ENCODE measurements at regions not wholly inside any gene's neighbourhood (a gene's known extent, or its start where the extent isn't known, plus 50 kb on each side); places are given as distances from the start of the nearest gene placed in this dataset.

GRCh38 chr10:80718024-80718423, 180.3 kb downstream of the SH2D4B start:
- Histone ChIP-seq H2BK15ac (ENCODE audit: low read length) (no peak overlapping the region), H3K36me3 (ENCODE audit: control insufficient read depth in 2 of 4, insufficient read depth in 4 of 4, low read length in 3 of 4) (no peaks in the 10 kb centered on the region), H2BK5ac (ENCODE audit: low read depth, low read length) (no peak overlapping the region), H3K18ac (ENCODE audit: extremely low read depth, low read length) (no peak overlapping the region), H4K91ac (replicated peaks; ENCODE audit: insufficient read length, low read length) (no peak overlapping the region), H2AFZ (ENCODE audit: low read length) (no peak overlapping the region), H2BK20ac (ENCODE audit: low read length) (no peak overlapping the region), H3K27me3 (replicated peaks in 1 of 4; ENCODE audit: control insufficient read depth in 3 of 4, extremely low read depth in 1 of 4, insufficient read depth in 3 of 4, low read length in 3 of 4) (no peaks in the 10 kb centered on the region), H3K23ac (ENCODE audit: insufficient read length) (no peak overlapping the region), H3K4me2 (ENCODE audit: insufficient read depth in 1 of 2, low read depth in 2 of 2, low read length in 2 of 2) (no peak overlapping the region), H3K9ac (replicated peaks in 1 of 4; ENCODE audit: extremely low read depth in 1 of 4, low read depth in 3 of 4, low read length in 3 of 4) (no peak overlapping the region), H2BK120ac (replicated peaks; ENCODE audit: low read depth, low read length) (no peak overlapping the region), H3K23me2 (ENCODE audit: low read depth, low read length) (no peaks in the 10 kb centered on the region), H2BK12ac (ENCODE audit: low read depth, low read length) (no peak overlapping the region), H3K79me2 (ENCODE audit: control insufficient read depth in 1 of 2, insufficient read depth in 2 of 2, low read length in 2 of 2) (no peaks in the 10 kb centered on the region), H2AK5ac (ENCODE audit: low read depth, low read length) (no peak overlapping the region), H3K27ac (ENCODE audit: low read depth, low read length) (no peak overlapping the region), H3K4me3 (ENCODE audit: extremely low read depth in 1 of 4, insufficient read depth in 2 of 4, low read depth in 3 of 4, low read length in 4 of 4) (no peak overlapping the region), H3K4ac (replicated peaks; ENCODE audit: insufficient read length, low read depth, low read length) (no peak overlapping the region), H4K5ac (ENCODE audit: insufficient read length, low read depth, low read length) (no peak overlapping the region), H3K14ac (ENCODE audit: insufficient read length) (no peak overlapping the region), H4K20me1 (replicated peaks in 1 of 2; ENCODE audit: control insufficient read depth in 1 of 2, insufficient read depth in 2 of 2, low read length in 2 of 2) (no peaks in the 10 kb centered on the region), H3K56ac (replicated peaks; ENCODE audit: insufficient read length, low read depth, low read length) (no peak overlapping the region), H3K4me1 (replicated peaks in 1 of 4; ENCODE audit: control insufficient read depth in 3 of 4, insufficient read depth in 4 of 4, low read length in 3 of 4) (no peaks in the 10 kb centered on the region), H4K8ac (ENCODE audit: extremely low read depth, insufficient read depth, low read length) (no peak overlapping the region), H3K9me3 (ENCODE audit: insufficient read depth in 2 of 2, low read depth in 1 of 2, low read length in 1 of 2) (no peaks in the 10 kb centered on the region), H3K79me1 (ENCODE audit: low read depth, low read length) (no peaks in the 10 kb centered on the region)
- CTCF ChIA-PET (ENCODE audit: partially characterized antibody), result interaction anchor here (1.4 to 2.7 kb wide), 2 partner anchors 18 to 22 kb away, joined by 4 to 13 read pairs; no protein-coding TSS in a partner anchor
- DNase-seq (ENCODE audit: low read depth in 1 of 2, low spot score in 2 of 2), result peak in 1 of 2 experiments; percentile 29
- POLR2A ChIA-PET (ENCODE audit: partially characterized antibody), result no interaction called here
- 85% methylated on average over 3 of the region's 3 CpGs; no CpG with 5 or more reads in 1 of the 2 experiments for WGBS, 2 experiments (ENCODE audit: extremely low coverage in 1 of 2, insufficient coverage in 1 of 2, insufficient read length in 1 of 2, insufficient replicate concordance in 2 of 2, low coverage in 1 of 2, low lambda C conversion rate in 2 of 2, missing lambda C conversion rate in 1 of 2)
- FAIRE-seq, result no peak
- TF ChIP-seq, protein P1, sequence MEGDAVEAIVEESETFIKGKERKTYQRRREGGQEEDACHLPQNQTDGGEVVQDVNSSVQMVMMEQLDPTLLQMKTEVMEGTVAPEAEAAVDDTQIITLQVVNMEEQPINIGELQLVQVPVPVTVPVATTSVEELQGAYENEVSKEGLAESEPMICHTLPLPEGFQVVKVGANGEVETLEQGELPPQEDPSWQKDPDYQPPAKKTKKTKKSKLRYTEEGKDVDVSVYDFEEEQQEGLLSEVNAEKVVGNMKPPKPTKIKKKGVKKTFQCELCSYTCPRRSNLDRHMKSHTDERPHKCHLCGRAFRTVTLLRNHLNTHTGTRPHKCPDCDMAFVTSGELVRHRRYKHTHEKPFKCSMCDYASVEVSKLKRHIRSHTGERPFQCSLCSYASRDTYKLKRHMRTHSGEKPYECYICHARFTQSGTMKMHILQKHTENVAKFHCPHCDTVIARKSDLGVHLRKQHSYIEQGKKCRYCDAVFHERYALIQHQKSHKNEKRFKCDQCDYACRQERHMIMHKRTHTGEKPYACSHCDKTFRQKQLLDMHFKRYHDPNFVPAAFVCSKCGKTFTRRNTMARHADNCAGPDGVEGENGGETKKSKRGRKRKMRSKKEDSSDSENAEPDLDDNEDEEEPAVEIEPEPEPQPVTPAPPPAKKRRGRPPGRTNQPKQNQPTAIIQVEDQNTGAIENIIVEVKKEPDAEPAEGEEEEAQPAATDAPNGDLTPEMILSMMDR (IDR thresholded peaks at IDR 0.05; ENCODE audit: control extremely low read depth in 1 of 3, insufficient read depth in 1 of 3, low read depth in 1 of 3, low read length in 3 of 3), result no peak
- TF ChIP-seq SP1 (IDR thresholded peaks at IDR 0.05; ENCODE audit: low read depth, low read length), result no peak
- TF ChIP-seq CBX8 (IDR thresholded peaks at IDR 0.05; ENCODE audit: borderline replicate concordance, low read depth, low read length), result no peak
- no peak for TF ChIP-seq TEAD4 (IDR thresholded peaks at IDR 0.05; ENCODE audit: low read depth, low read length)
- no peak for TF ChIP-seq EP300 (IDR thresholded peaks at IDR 0.05; ENCODE audit: borderline replicate concordance in 1 of 2, low read depth in 2 of 2, low read length in 2 of 2)
- no peak for TF ChIP-seq RFX5 (IDR thresholded peaks at IDR 0.05; ENCODE audit: borderline replicate concordance, low read depth, low read length)
- no peak for TF ChIP-seq TAF7 (optimal IDR thresholded peaks at IDR 0.05; ENCODE audit: borderline replicate concordance, low read depth, low read length)
- TF ChIP-seq ASH2L (IDR thresholded peaks at IDR 0.05; ENCODE audit: low read length), result no peak
- no peak for TF ChIP-seq TAF1 (IDR thresholded peaks at IDR 0.05; ENCODE audit: low read depth, low read length)
- no peak for TF ChIP-seq CTBP2 (IDR thresholded peaks at IDR 0.05; ENCODE audit: borderline replicate concordance, insufficient read depth, insufficient read length, low read length)
- no peak for TF ChIP-seq SIN3A (conservative IDR thresholded peaks at IDR 0.05 in 1 of 2, IDR thresholded peaks at IDR 0.05 in 1 of 2; ENCODE audit: low read depth in 1 of 2, low read length in 2 of 2)
- TF ChIP-seq POU5F1 (IDR thresholded peaks at IDR 0.05; ENCODE audit: low read depth, low read length), result no peak
